NB4 (cell line): ENCODE measurements at regions not wholly inside any gene's neighbourhood (a gene's known extent, or its start where the extent isn't known, plus 50 kb on each side); places are given as distances from the start of the nearest gene placed in this dataset.

Experiments
- CTCF ChIP-seq: IDR thresholded peaks from one replicate; pipeline ENCODE4 v1.5.1; 2012; ENCODE audit warnings: low read depth, low read length
- MAX ChIP-seq: IDR thresholded peaks from 2 replicates; pipeline ENCODE4 v1.6.1; 2011; ENCODE audit warnings: low read depth, low read length
- MYC ChIP-seq: IDR thresholded peaks from 2 replicates; pipeline ENCODE4 v1.6.1; 2011; ENCODE audit warnings: low read depth, low read length
- POLR2A ChIP-seq: IDR thresholded peaks from 2 replicates; pipeline ENCODE4 v1.6.1; 2011; ENCODE audit warnings: mild to moderate bottlenecking; ENCODE audit not compliant: insufficient read length; ENCODE audit errors: extremely low read depth

GRCh38 chrX:16033331-16033730 is 90.0 kb upstream of the GRPR start:
- no peak for TF ChIP-seq CTCF
- no peak for TF ChIP-seq POLR2A
- no peak for TF ChIP-seq MAX
- no peak for TF ChIP-seq MYC
